ENCODE measurements at regions not wholly inside any gene's neighbourhood (a gene's known extent, or its start where the extent isn't known, plus 50 kb on each side); places are given as distances from the start of the nearest gene placed in this dataset.

GRCh38 chr9:135033487-135033886 lies 54.0 kb upstream of the OLFM1 start:
- WGBS = 81% methylated on average over 7 of the region's 7 CpGs
- no peaks in the 10 kb centered on the region for H3K9me3 ChIP-seq
- no peak overlapping the region for H3K27ac ChIP-seq
- DNase-seq (ENCODE audit: low spot score in 2 of 2) = no peak
- TF ChIP-seq POLR2AphosphoS5 (IDR thresholded peaks at IDR 0.05) (no peak), EP300 (IDR thresholded peaks at IDR 0.05) (no peak), CTCF (IDR thresholded peaks at IDR 0.05) (no peak), POLR2A (IDR thresholded peaks at IDR 0.05) (no peak)
- H3K27me3 ChIP-seq = peaks cover 38% of the 10 kb centered on the region
- no peaks in the 10 kb centered on the region for H3K36me3 ChIP-seq
- no peak overlapping the region for H3K4me3 ChIP-seq
- peaks cover 6% of the 10 kb centered on the region for H3K4me1 ChIP-seq

- 78% methylated on average over 16 of the region's 17 CpGs for WGBS
- no peak for TF ChIP-seq EP300 (IDR thresholded peaks at IDR 0.05)
- no peak for TF ChIP-seq CTCF (IDR thresholded peaks at IDR 0.05)
- no peak for TF ChIP-seq POLR2A (IDR thresholded peaks at IDR 0.05)
- TF ChIP-seq POLR2AphosphoS5 (IDR thresholded peaks at IDR 0.05) = no peak
- DNase-seq (ENCODE audit: low spot score in 2 of 2) = peak; percentile 18 to 56
- Histone ChIP-seq H3K4me3 (no peak overlapping the region), H3K9me3 (no peaks in the 10 kb centered on the region), H3K27me3 (peaks cover 38% of the 10 kb centered on the region), H3K27ac (no peak overlapping the region), H3K36me3 (no peaks in the 10 kb centered on the region), H3K4me1 (peaks cover 6% of the 10 kb centered on the region)
These were observed 53.4 kb upstream of the OLFM1 start for GRCh38 chr9:135034106-135034505.

- H3K27me3 ChIP-seq = peaks cover 38% of the 10 kb centered on the region
- no peaks in the 10 kb centered on the region for H3K36me3 ChIP-seq
- no peak overlapping the region for H3K4me3 ChIP-seq
- TF ChIP-seq POLR2A (IDR thresholded peaks at IDR 0.05) (no peak), POLR2AphosphoS5 (IDR thresholded peaks at IDR 0.05) (no peak), CTCF (IDR thresholded peaks at IDR 0.05) (no peak), EP300 (IDR thresholded peaks at IDR 0.05) (no peak)
- 88% methylated on average over 14 of the region's 14 CpGs for WGBS
- no peaks in the 10 kb centered on the region for H3K4me1 ChIP-seq
- peak; percentile 27 to 71 for DNase-seq (ENCODE audit: low spot score in 2 of 2)
- no peaks in the 10 kb centered on the region for H3K9me3 ChIP-seq
- H3K27ac ChIP-seq = no peak overlapping the region
These were observed 51.4 kb upstream of the OLFM1 start for GRCh38 chr9:135035781-135036760.

- Histone ChIP-seq H3K9me3 (no peaks in the 10 kb centered on the region), H3K27me3 (peaks cover 43% of the 10 kb centered on the region), H3K27ac (no peak overlapping the region), H3K36me3 (no peaks in the 10 kb centered on the region), H3K4me1 (peaks cover 3% of the 10 kb centered on the region), H3K4me3 (no peak overlapping the region)
- peak; percentile 48 to 70 for DNase-seq (ENCODE audit: low spot score in 2 of 2)
- 87% methylated on average over 6 of the region's 9 CpGs for WGBS
- no peak for TF ChIP-seq EP300 (IDR thresholded peaks at IDR 0.05)
- no peak for TF ChIP-seq POLR2AphosphoS5 (IDR thresholded peaks at IDR 0.05)
- TF ChIP-seq POLR2A (IDR thresholded peaks at IDR 0.05) = no peak
- TF ChIP-seq CTCF (IDR thresholded peaks at IDR 0.05) = no peak
These were observed 50.5 kb upstream of the OLFM1 start for GRCh38 chr9:135036861-135037465.
